HG03354 (cell line): ENCODE measurements at regions not wholly inside any gene's neighbourhood (a gene's known extent, or its start where the extent isn't known, plus 50 kb on each side); places are given as distances from the start of the nearest gene placed in this dataset.

Source experiments
- ATAC-seq: cut with Tn5 transposase; IDR thresholded peaks from one replicate; pipeline ENCODE4 v1.9.1; 2021; ENCODE audit warnings: mild to moderate bottlenecking; ENCODE audit not compliant: unreplicated experiment, poor library complexity, severe bottlenecking

DNA sequence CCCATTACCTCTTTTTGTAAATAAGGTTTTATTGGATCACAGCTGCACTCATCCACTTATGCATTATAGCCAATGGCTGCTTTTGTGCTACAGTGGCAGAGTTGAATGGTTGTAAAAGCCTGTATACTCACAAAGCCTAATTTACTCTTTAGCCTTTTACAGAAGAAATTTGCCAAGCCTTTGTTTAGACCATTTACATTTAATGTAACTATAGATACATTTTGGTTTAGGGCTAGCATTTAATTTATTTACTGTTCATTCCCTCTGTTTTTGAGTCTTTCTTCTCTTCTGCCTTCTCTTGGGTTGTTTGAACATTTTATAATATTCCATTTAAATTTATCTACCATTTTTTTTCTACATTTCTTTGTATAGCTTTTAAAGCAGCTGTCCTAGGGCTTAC, 217.1 kb upstream of the AMIGO2 start:
- ATAC-seq = no peak

DNA sequence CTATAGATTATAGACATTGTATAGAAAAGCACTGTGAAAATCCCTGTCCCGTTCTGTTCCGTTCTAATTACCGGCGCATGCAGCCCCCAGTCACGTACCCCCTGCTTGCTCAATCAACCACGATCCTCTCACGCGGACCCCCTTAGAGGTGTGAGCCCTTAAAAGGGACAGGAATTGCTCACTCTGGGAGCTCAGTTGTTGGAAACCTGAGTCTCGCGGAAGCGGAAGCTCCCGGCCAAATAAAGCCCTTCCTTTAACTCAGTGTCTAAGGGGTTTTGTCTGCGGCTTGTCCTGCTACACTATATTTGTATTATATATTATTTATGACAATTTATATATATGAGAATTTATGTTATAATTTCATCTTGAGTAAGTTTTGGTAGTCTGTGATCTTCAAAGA, 213.6 kb upstream of the AMIGO2 start:
- ATAC-seq = no peak

DNA sequence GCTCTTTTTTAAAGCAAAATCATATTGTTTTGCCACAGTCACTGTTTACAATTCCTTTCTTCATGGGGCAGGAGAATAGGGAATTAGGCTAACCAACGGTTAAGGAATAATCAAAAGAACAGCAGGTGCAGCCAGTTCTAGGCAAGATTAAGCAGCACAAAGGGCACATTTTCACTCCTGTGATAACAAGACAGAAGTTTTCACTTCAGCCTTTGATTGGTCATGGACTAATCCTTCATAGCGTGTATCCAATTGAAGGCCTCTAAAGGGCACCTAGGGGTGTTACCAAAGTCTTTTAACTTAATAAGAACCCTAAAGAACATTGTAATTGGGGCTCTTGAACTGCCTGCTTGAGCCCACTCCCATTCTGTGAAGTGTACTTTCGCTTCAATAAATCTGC, 206.9 kb upstream of the AMIGO2 start:
- no peak for ATAC-seq
